ENCODE measurements at regions not wholly inside any gene's neighbourhood (a gene's known extent, or its start where the extent isn't known, plus 50 kb on each side); places are given as distances from the start of the nearest gene placed in this dataset.
"Not testable (repeated sequence)": the region's sequence is repeated elsewhere in the genome, so short reads cannot be mapped to it uniquely, and the experiment has no call there.

DNA sequence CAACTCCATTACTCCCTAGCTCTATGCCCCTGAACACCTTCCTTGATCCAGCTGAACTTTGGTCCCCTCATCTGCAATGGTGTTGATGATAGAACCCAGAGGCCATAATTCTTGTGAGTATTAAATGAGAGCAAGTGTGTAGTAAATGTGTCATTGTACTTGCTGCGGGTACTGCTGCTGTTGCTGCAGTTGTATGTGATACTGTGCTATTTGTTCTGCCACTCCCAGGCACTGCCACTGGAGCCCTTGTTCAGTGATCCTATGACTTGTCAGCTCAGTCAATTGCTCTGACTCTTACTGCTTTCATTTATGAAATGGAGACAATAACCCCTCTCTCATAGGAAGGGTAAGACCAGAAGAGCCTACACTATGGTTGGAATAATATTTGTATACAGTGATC is 136.9 kb upstream of the PLGLB2 start:
- not testable (repeated sequence) for TF ChIP-seq POLR2A (IDR thresholded peaks at IDR 0.05)
- TF ChIP-seq, protein P1, sequence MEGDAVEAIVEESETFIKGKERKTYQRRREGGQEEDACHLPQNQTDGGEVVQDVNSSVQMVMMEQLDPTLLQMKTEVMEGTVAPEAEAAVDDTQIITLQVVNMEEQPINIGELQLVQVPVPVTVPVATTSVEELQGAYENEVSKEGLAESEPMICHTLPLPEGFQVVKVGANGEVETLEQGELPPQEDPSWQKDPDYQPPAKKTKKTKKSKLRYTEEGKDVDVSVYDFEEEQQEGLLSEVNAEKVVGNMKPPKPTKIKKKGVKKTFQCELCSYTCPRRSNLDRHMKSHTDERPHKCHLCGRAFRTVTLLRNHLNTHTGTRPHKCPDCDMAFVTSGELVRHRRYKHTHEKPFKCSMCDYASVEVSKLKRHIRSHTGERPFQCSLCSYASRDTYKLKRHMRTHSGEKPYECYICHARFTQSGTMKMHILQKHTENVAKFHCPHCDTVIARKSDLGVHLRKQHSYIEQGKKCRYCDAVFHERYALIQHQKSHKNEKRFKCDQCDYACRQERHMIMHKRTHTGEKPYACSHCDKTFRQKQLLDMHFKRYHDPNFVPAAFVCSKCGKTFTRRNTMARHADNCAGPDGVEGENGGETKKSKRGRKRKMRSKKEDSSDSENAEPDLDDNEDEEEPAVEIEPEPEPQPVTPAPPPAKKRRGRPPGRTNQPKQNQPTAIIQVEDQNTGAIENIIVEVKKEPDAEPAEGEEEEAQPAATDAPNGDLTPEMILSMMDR (IDR thresholded peaks at IDR 0.05), result not testable (repeated sequence)

All from lower leg skin (tissue), 3 donors.